ENCODE measurements at regions not wholly inside any gene's neighbourhood (a gene's known extent, or its start where the extent isn't known, plus 50 kb on each side); places are given as distances from the start of the nearest gene placed in this dataset.

DNA sequence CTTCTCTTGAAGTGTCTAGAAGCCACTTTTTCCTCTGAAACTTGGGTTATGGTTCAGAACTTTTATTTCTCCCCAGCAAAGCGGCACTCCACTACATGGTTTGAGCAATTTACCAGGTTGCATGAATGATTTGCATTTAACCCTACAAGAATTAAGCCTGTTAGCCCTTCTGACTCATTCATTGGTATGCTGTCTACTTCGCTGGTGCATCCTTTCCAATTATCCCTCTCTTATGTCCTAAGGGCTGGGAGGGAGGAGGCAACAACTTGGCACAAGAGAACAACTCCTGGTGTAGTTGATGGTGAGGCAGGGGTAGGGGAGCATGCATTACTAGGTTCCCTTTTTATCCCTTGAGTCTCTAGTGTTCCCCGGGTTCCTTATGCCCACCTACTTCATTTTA is 293.4 kb upstream of the MEX3C start:
- DNase-seq (no peak), ATAC-seq (no peak)
- 62 to 78% methylated on average over 3 of the region's 3 CpGs for WGBS, 2 donors
- H3K4me1 ChIP-seq = no peaks in the 10 kb centered on the region
- no peaks in the 10 kb centered on the region for H3K9me3 ChIP-seq
- no peaks in the 10 kb centered on the region for H3K36me3 ChIP-seq (replicated peaks in 1 of 2; ENCODE audit: insufficient read depth in 1 of 2, low read depth in 2 of 2)
- TF ChIP-seq, protein P1, sequence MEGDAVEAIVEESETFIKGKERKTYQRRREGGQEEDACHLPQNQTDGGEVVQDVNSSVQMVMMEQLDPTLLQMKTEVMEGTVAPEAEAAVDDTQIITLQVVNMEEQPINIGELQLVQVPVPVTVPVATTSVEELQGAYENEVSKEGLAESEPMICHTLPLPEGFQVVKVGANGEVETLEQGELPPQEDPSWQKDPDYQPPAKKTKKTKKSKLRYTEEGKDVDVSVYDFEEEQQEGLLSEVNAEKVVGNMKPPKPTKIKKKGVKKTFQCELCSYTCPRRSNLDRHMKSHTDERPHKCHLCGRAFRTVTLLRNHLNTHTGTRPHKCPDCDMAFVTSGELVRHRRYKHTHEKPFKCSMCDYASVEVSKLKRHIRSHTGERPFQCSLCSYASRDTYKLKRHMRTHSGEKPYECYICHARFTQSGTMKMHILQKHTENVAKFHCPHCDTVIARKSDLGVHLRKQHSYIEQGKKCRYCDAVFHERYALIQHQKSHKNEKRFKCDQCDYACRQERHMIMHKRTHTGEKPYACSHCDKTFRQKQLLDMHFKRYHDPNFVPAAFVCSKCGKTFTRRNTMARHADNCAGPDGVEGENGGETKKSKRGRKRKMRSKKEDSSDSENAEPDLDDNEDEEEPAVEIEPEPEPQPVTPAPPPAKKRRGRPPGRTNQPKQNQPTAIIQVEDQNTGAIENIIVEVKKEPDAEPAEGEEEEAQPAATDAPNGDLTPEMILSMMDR (IDR thresholded peaks at IDR 0.05) = no peak
- TF ChIP-seq POLR2A (IDR thresholded peaks at IDR 0.05) = no peak
- H3K27ac ChIP-seq = no peak overlapping the region
- H3K4me3 ChIP-seq = no peak overlapping the region
- no peaks in the 10 kb centered on the region for H3K27me3 ChIP-seq
- intact Hi-C loops (cut with DNase I) = no loop called here

DNA sequence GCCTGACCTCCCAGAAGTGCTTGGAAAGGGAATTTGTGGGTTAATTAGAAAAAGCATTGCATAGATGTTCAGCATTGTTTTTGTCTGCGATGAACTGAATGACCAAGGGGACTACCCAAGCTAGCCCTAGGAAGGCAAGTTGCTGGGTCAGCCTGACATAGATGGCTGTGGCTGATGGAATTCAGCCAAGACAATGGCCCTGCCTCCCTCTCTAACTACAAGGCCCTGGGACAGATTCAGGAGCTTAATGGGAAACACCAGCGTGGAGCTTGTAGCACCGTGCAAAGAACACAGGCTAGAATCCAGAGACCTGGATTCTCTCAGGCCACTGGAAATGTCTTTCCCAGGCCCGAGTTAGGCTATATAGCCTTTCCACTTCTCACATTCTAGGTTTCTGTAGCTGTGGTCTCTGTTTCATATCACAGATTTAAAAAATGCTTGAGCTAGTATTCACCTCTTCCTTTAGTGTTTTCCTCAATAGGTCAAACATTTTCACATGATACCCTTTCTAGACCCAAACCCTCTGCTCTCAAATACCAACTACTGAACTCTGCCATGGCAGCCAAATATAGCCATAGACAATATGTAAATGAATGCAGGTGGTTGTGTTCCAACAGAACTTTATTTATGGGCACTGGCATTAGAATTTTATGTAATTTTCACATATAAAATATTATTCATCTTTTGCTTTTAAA is 294.3 kb upstream of the MEX3C start:
- 73 to 79% methylated on average over 4 of the region's 4 CpGs for WGBS, 2 donors
- no peaks in the 10 kb centered on the region for H3K9me3 ChIP-seq
- no peak for TF ChIP-seq POLR2A (IDR thresholded peaks at IDR 0.05)
- TF ChIP-seq, protein P1 (IDR thresholded peaks at IDR 0.05) = no peak
- no peaks in the 10 kb centered on the region for H3K27me3 ChIP-seq
- no peak for ATAC-seq
- H3K27ac ChIP-seq = no peak overlapping the region
- H3K36me3 ChIP-seq (replicated peaks in 1 of 2; ENCODE audit: insufficient read depth in 1 of 2, low read depth in 2 of 2) = no peaks in the 10 kb centered on the region
- intact Hi-C loops (cut with DNase I) = no loop called here
- no peak for DNase-seq
- no peaks in the 10 kb centered on the region for H3K4me1 ChIP-seq
- H3K4me3 ChIP-seq = no peak overlapping the region

DNA sequence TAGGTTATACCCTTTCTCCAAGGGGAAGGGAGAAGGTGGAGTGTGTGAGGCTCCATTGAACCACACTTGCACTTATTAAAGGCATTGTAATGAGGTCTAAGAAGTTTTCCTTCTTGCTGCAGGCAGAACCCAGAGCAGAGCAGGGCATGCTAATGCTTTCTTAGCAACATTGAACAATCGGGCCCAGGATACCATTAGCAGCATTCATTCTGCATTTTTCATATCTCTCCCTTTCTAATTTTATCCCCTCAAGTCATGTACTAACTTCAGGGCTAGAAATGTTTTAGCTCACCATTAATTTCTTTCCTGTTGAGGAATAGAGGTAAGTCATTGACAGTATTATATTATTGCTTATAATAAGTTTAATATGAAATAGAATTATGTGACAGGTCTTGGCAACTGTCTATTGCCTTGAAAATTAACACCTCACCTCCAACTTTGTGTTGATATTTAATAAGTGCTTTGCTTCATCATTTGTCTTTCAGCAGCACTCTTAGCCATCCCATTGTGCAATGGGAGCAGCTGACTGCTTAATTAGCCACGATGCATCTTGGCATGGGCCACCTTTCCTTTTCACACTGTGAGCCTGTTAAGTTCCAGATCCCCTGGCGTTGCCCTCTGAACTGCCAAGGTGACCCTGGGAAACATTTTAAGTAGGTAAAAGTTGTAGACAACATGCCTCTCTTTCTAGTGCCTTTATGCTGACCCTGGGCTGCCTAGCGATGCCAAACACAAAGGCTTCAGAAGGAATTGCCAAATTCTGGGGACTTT is 300.8 kb upstream of the MEX3C start:
- H3K36me3 ChIP-seq (replicated peaks in 1 of 2; ENCODE audit: insufficient read depth in 1 of 2, low read depth in 2 of 2) = no peaks in the 10 kb centered on the region
- no peaks in the 10 kb centered on the region for H3K27me3 ChIP-seq
- H3K9me3 ChIP-seq = no peaks in the 10 kb centered on the region
- DNase-seq (no peak), ATAC-seq (no peak)
- no peak overlapping the region for H3K4me3 ChIP-seq
- TF ChIP-seq, protein P1 (IDR thresholded peaks at IDR 0.05) = no peak
- no peak for TF ChIP-seq POLR2A (IDR thresholded peaks at IDR 0.05)
- intact Hi-C loops (cut with DNase I) = no loop called here
- H3K27ac ChIP-seq = no peak overlapping the region
- H3K4me1 ChIP-seq = no peaks in the 10 kb centered on the region
- 60 to 69% methylated on average over 4 of the region's 4 CpGs for WGBS, 2 donors

DNA sequence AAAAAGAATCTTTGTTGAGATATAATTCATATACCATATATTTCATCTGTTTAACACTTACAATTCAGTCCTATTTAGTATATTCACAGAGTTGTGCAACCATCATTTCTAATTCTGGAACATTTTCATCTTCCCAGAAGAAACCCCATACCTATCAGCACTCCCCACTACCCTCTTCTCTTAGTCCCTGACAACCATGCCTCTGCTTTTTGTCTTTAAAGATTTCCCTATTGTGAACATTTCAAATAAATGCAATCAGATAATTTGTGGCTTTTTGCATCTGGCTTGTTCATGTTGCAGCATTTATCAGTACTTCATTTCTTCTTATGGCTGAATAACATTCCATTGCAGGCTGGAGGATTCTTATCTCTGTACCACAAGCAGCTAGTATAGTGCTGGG is 305.9 kb upstream of the MEX3C start:
- no peak overlapping the region for H3K27ac ChIP-seq
- ATAC-seq (no peak), DNase-seq (no peak)
- no peaks in the 10 kb centered on the region for H3K36me3 ChIP-seq (replicated peaks in 1 of 2; ENCODE audit: insufficient read depth in 1 of 2, low read depth in 2 of 2)
- H3K4me3 ChIP-seq = no peak overlapping the region
- H3K27me3 ChIP-seq = no peaks in the 10 kb centered on the region
- no peaks in the 10 kb centered on the region for H3K9me3 ChIP-seq
- no peak for TF ChIP-seq POLR2A (IDR thresholded peaks at IDR 0.05)
- TF ChIP-seq, protein P1 (IDR thresholded peaks at IDR 0.05) = no peak
- intact Hi-C loops (cut with DNase I) = no loop called here
- H3K4me1 ChIP-seq = no peaks in the 10 kb centered on the region

All from body of pancreas (tissue), 4 donors.